ENCODE measurements at regions not wholly inside any gene's neighbourhood (a gene's known extent, or its start where the extent isn't known, plus 50 kb on each side); places are given as distances from the start of the nearest gene placed in this dataset.

DNA sequence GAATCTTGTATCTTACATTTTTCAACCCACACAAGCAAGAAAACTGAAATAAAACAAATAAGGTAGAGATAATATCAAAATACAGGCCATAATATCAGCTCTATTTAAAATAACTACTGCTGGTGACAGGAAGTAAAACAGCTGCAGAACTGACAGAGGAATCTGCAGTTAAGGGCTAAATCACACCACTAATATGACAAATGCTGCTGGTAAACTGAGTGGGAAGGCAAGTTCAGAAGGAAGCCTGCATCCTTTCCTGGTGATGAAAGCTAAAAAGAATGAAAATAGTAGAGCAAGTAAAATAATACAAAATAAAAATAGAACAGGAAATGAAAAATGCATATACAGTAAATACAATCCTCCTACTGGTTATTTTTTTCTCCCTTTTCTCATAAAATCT, 1293.7 kb upstream of the C9orf72 start:
- DNase-seq: no peak

DNA sequence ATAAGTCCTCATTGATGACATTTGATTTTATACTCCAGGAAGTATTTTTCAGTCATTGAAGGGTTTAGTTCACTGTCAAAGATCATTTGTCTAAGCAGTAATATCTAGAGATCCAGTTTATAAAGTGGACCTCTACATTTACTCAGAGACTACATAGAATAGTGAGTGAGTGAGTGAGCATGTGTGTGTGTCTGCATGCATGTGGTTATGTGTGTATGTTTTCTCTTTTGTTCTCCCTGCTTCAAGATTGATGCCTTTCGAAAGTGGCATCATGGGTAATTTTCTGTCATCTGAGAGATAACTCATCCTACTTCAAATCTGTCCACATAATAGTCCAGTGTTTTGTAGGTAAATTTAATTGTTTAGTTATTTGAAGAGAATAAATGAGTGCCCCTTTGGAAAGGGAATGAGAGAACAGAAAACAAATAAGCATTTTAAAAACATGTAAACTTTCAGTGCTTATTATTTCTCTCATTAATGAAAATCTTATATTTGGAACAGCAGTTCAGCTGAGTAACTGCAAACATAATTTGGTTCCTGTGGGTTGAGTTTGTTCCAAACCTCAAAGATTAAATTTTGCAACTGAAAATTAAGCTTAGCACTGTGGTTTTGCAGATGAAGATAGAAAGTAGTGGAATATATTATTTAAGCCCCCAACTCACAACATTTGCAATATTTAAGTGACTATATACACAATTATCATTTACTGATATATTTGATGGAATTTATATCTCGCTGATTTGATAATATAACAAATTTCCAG, 1295.1 kb upstream of the C9orf72 start:
- DNase-seq: no peak

DNA sequence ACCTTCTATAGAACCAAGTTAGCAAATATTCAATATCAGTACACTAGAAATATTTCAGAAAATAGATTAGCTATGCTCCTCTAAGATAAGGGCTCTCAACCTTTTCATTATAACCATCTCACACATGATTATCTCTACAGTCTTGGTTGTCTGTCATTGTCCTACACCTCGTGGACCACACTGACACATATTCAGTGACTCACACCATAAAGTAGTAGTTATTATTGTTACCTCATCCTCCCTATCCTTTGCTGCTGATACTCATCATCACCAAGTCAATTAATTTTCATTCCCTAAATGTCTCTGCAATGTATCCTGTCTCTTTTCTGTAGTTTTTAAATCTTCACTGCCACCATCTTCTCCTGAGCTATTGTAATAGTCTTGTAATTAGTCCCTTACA, 1309.2 kb upstream of the C9orf72 start:
- DNase-seq: no peak

DNA sequence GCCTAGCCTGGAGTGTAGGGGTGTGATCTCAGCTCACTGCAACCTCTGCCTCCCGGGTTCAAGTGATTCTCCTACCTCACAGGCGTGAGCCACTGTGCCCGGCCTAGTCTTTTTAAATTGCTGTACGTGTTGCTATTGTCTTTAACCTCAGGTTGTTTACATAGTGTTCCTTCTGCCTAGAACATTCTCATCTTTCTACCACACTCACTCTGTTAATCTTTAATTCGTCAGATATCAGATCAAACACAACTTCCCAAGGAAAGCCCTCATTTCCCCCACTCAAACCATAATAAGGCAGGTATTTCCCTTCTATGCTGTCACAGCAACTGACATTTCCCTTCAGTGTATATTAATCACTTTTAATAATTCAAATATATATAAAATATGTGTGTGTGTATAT, 1310.0 kb upstream of the C9orf72 start:
- no peak for DNase-seq

DNA sequence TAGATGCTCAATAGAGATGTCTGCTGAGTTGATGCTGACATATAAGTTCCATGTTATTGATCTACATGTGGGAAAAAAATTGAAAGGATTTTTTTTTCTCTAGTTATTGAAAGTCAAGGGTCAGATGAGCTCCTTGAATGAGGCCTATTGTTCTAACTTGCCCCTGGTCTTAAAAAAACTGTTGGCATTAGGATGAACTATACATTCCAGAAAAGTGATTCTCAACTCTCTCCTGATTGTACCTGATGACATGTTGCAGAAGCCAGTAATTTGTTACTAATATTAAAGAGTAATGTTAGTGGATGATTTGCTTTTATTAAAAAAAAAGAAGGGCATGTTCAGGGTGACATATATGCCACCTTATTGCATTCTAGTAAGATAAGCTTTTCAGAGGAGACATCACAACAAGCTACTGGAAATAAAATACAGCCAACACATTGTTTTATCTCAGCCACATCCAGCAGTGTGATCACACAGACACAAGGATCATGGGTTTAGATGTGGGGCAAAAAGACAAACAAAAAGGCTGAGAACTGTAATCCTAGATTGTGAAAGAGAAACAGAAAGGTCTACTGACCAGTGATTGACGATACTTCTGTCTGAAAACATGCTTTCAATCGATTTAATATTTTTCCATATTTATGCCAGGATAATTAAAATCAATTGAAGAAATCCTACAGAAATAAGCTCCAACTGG, 1314.1 kb upstream of the C9orf72 start:
- DNase-seq: no peak

DNA sequence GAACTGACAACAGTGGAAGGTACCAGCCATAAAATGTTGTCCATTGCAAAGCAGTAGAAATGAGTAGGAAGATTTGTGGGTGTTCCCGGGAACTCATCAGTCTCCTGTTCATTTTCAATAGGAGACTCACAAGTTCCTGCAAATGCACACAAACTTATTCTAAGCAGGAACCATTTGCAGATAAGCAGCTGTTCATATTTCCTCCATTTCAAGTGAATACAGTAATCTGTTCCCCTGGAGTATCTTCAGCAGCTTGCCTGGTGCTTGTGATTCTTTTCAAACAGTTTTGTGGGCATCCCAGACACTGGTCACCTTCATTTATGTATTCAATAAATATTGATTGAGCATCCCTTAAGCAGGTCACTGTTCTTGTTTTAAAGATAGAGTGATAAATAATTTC, 1315.5 kb upstream of the C9orf72 start:
- DNase-seq: no peak

DNA sequence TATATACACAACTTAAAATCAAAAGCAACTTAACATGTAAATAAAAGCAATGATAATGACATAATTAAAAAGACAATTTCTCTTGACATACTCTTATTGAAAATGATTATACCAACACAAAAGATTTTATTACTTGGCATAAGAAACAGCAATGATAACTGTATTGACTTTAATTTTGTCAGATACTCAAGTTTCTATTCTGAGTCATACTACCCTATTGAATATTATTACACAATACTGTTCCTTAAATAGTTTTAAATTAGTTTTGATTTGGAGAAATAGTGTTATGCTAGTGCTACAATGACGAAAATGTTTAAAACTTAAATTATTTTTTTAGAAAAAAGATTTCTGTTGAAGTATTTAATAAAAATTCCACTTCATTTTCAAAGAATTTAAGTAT, 1319.3 kb upstream of the C9orf72 start:
- no peak for DNase-seq

DNA sequence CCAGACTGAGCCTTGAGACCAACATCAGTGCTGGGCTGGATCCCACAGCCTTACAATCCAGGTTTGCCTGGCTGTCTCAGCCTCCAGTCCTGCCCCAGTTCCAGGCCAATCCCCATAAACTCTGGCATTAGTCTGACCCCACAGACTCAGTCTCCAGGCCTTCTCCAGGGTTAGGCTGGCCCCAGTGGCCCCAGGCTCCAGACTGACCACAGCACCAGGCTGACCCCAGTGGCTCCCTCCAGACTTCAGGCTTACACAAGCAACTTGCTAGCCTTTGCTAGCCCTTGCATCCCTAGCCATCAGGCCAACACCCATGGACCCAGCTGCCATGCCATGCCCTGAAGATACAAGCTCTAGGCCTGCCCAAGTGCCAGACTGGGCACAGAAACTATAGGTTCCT, 1326.0 kb upstream of the C9orf72 start:
- no peak for DNase-seq

DNA sequence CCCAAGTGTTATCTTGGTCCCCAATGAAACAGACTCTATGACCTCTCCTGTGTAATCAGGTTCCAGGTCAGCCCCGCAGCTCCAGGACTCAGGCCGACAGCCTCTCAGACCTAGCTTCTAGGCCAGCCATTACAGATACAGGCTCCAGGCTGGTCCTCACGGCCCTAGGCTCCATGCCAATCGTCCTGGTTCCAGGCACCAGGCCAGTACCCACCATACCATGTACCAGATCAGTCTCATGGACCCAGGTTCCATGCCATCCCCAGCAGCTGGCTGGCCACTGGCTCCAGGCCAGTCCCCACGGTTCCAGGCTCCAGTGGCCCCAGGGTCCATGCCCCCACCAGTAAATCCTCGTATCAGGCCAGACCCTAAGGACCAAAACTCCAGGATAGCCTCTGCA, 1326.6 kb upstream of the C9orf72 start:
- no peak for DNase-seq

DNA sequence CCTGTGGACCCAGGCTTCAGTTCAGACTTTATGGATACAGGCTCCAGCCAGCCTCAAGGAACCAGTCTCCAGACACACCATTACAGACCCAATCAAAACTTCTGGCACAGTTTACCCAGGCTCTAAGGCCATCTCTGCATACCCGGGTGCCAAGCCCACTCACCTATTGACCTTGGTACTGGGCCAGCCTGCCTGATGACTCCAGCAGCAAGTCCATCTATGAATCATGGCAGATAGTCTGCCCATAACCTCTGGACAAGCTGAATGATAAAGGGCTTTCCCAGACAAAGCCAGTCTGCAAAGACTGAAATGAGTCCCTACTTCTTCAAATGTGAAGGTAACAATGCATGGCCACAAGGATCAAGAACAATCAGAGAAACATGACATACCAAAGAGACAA, 1327.1 kb upstream of the C9orf72 start:
- no peak for DNase-seq

DNA sequence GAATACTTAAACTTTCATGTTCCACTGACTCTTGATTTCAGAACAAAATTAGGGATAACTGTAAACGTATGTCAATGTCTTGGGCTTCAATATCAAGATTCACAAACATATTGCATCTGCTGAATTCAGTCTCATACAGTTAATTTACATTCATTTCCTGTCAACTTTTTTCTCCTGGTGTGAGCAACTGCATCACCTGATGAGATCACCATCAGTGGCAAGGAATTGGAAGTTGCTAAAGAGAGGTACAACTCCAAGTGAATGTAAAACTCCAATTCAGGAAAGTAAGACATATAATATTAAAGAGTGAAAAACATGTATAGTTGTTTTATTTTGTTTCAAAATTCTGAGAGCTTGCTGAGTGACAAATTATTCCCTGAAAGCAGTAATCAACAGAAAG, 1336.2 kb upstream of the C9orf72 start:
- DNase-seq: no peak

DNA sequence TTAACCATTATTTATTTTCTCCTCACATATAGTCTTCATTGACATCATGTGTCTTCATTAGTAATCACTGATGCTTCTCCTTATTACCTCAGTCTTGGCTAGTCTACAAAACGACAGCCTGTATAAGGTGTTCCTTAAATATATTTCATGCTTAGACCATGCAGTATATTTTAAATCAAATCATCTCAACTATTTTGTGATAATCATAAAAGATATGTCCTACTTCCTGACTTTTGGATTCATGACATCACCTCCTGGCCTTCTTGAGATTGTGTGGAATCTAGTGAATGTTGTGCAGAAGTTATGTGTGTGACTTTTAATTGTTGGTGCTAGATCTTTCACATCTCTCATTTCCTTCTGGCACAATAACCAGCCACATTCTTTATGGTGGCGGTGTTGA, 1339.3 kb upstream of the C9orf72 start:
- DNase-seq: no peak

DNA sequence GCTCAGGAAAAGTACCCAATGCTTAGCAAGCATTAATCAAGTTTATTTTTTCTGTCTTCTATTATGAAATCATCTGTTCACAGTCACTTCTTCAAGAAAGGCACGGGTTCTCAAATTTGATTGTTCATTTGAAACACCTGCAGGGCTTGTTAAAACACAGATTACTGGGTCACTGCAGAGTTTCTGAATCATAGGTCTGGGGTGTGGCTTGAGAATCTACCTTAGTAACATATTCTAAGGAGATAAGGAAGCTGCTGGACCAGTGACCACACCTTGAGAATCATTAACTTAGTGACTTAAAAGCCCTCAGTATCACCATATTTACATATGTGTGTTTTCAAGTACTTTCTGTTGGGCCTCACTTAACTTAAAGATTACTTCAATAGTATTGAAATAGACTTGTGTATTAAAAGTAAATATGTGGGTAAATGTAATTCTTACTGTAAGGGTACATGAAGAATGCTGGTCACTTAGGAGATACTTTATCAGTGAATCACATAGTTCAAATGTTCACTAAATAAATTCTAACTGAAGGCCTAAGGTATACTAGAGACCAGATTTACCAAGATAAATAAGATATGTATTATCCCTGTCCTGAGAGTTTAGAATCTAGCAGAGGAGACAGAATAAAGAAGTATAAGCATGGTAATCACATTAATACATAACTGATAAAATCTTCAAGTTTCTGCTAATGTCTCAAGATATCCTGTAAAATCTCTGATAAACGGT, 1342.1 kb upstream of the C9orf72 start:
- DNase-seq: no peak

DNA sequence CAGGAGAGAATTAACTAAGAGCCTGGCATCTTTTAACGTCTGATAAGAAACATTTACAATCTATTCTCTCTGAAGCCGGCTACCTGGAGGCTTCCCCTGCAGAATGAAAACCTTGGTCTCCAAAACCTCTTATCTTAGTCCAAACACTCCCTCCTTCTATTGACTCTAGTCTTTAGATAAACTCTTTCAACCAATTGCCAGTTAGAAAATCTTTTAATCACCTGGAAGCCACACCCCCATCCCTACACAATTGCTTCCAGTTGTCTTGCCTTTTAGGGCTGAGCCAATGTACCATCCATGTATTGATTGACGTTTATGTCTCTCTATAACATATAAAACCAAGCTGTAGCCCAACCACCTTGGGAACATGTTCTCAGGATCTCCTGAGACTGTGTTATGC, 1343.1 kb upstream of the C9orf72 start:
- DNase-seq: no peak

DNA sequence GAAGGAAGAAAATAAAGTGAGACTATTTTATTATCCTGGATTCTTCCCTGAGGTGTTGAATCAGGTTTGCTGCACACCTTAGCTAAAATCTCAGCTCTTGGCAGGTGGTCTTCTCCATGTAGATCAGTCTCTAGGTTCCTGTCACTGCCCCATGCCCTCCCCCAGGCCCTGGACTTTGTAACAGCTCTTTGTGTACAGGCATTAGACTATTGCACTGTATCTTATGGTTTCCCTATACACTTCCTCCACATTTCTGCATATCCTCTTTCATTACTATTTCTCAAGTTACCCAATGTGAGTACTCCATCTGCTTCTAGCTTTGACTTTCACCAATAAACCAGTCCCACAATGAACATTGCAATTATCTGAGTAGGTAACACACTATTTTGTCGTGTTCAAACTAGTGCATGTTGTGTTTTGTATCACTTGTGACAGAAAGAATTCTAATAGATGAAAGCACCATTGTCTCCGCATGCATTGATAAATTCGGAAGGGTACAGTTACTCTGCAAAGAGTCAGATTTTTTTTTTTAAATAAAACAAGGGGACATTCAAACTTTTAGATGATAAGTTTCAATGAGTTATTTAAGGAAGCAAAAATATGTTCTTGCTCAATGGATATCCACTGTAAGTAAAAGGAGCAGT, 1348.7 kb upstream of the C9orf72 start:
- DNase-seq: no peak

DNA sequence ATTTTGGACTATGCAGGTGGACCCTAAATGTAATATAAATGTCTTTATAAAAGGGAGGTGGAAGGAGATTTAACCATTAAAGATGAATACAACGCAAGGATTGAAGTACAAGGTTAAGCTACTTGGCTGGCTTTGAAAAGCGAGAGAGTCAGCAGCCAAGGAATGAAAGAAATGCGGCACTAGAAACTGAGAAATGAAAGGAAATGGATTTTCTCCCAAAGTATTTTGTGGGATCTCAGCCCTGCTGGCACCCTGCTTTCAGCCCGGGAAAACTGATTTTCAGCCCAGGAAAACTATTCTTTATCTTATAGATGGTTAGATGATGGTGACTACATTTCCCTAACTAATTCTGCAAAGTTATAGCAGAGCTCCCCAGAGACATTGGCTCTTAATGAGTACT, 1349.6 kb upstream of the C9orf72 start:
- DNase-seq: no peak

DNA sequence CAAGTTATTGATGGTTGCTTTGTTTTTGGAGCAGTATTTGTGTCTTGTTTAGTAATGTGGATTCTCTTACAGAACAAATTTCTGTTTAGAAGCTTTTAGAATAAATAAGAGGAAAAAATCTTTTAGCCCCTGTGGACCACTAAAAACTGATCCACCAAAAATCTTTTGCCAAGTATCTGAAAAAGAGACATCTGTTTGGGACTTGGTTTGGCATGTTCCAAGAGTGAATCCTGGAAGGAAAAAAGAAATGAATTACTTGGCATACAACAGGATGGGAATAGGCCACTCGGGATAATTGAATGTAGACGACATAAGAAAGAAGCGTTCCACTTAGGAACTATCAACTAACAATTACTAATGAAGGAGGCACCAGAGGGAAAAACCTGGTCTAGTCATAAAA, 1350.1 kb upstream of the C9orf72 start:
- no peak for DNase-seq

DNA sequence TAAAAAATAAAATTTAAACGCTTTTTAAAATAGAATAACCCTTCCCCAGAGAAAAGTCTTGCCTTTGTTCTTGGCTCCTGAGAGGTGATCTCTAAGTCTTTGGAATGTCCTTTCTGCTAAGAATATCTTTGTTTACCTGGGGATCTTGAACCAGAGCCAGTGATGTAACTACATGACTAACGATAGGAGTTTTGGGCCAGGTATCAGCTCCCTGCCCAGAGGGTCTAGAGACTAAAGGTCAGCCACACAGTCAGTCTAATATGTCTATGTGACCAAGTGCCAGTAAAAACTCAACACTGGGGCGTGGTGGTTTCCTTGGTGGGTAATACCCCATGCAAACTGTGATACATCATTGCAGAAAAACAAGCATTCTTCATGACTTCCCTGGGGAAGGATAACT, 1351.9 kb upstream of the C9orf72 start:
- no peak for DNase-seq

DNA sequence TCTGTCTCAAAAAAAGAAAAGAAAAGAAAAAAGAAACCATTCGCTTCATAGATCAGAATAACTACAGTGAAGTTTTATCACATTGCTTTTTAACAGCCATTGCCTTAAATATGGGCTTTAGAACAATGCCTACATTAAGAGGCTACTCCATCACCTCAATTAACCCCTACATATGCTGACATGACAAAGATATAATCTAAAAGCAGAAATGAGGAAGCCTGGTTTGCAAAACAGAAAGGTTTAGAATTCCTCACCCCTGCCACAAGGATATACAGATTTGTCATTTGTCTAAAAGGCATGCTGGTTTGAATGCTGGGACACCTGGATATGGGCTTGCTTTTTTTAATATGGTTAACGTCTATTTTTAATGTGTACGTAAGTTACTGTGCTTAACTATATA, 1353.0 kb upstream of the C9orf72 start:
- DNase-seq: no peak

DNA sequence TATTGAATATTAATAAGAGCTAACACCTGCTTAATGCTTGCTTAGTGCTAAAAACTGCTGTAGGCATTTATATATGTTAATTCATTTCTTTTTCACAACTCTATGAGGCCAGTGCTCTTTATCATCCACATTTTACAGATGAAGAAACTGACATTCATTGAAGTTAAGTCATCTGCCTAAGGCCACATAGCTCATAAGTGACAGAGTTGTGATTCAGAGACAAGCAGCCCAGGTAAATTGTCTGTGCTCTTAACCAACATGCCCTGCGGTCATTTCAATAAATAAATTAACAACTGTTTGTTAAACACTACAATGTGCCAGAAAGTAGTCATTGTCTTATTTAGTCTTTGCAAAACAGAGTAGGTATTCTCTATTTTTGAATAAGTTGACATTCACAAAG, 1354.4 kb upstream of the C9orf72 start:
- no peak for DNase-seq

DNA sequence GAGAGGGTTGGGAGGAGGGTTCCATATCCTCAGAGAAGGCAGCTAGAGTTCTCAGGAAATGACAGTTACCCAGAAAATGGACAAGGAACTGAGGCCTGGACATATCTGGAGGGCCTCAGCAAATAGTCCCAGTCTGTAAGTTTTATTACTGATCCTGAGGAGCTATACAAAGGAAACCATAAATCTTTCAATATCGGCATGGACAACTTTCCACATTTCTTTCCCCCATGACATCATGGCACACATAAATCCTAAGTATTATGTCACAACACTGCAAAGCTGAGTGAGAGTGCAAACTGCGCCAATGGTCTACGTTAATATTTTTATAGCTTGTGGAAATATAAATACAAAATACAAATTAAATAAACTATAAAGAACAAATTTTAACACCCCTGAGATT, 1356.2 kb upstream of the C9orf72 start:
- no peak for DNase-seq

DNA sequence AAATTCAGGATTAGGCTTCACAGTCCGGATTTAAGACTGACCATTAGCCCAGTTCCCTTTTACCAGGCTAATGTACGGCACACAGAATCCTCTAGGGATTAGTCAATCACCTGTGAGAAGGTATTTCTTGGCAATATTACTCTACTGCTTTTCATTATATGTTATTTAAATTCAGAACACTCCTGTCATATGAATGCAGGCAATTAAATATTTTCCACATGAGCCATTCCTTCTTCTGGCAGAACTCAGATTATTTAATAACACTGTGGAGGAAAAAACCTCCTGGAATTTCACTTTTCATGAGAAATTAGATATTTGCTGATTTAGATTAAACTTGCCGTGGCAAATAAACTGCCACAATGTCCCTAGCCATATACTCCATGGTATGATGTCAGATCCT, 1357.5 kb upstream of the C9orf72 start:
- DNase-seq: no peak

DNA sequence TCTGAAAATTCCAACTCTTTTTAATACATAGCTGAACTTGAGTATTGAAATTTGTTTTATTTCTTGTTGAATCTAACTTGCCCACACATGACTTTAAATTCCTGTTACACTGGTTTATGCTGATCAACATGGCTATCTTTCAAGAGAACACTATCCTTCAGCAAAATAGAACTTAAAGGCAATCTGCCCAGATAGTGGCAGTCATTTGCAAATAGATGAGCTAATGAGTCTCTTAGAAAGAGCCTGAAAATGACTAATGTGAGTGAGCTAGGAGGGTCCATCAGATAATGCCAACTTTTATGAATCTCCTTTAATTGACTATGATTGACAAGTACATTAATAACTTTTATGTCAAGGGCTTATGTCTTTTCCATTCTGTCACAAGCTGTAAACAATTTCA, 1360.8 kb upstream of the C9orf72 start:
- DNase-seq: no peak

DNA sequence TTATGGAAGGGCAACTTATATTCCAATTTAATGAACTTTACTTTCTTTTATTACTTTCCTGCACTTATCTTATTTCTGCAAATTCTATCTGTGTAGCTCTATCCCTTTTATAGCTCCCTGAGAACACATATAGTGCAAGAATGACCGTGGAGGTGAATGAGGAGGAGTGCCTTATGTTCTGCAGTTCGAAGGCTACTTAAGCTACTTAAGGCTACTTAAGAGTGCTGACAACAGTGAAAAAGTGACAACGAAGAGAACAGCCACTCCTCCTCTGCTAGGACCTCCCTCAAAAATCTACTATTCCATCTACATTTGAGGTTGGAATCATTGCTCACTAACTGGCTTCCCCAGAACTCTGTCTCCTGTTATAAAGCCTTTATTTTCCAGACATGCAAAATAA, 1365.7 kb upstream of the C9orf72 start:
- no peak for DNase-seq

All from CD4-positive, alpha-beta T cell treated with Interferon gamma for 1 hour (primary cell).